Stimulated activated CD8-positive, alpha-beta memory T cell treated with anti-CD3 and anti-CD28 coated beads, Interleukin-12 subunit alpha, Interleukin-12 subunit beta, amount 100 ng/mL, for 4 hours (primary cell): ENCODE measurements at regions not wholly inside any gene's neighbourhood (a gene's known extent, or its start where the extent isn't known, plus 50 kb on each side); places are given as distances from the start of the nearest gene placed in this dataset.

ENCODE experiments used
- DNase-seq: peaks from one replicate; pipeline ENCODE4 v3.0.0-alpha.2; 2020; ENCODE audit warnings: low read depth

GRCh38 chr20:60274717-60275116, 316.5 kb downstream of the CDH26 start:
- no peak for DNase-seq

DNA sequence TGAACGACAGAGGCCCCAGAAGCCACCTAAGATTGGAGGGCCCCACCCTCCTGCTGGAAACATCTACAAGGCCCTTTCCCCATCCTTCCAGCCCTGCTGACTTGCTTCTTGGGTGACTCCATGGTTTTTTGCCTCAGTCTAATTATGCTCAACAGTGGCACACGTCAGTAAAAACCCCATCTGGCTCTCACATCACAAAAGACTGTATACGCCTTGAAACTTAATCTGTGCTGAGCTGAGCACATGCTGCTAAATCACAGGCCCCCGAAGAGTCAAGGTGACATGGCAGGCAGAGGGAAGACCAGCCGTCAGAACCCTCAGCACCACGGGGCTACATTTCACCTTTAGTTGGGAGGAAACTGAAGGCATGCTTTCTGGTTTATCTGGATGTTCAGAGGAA, 323.1 kb downstream of the CDH26 start:
- DNase-seq = no peak

- DNase-seq = no peak
Measured at GRCh38 chr20:60283281-60283680, 325.1 kb downstream of the CDH26 start.

DNA sequence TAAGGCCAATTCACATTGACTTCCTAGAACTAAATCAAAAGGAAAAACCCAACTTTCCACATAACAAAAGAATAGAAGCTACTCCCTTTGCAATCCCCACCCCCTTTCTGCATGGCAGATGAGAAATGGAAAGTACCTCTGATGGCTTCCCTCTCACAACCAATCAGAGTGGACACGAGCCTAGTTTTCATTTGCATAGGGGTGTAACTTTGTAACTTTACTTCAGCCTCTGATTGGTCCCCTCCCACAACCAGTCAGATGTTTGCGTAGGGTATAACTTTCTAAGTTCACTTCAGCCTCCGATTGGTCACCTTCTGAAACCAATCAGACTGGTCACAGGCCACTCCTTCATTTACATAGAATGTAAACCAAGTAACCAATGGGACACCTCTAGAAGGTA, 328.5 kb downstream of the CDH26 start:
- no peak for DNase-seq

DNA sequence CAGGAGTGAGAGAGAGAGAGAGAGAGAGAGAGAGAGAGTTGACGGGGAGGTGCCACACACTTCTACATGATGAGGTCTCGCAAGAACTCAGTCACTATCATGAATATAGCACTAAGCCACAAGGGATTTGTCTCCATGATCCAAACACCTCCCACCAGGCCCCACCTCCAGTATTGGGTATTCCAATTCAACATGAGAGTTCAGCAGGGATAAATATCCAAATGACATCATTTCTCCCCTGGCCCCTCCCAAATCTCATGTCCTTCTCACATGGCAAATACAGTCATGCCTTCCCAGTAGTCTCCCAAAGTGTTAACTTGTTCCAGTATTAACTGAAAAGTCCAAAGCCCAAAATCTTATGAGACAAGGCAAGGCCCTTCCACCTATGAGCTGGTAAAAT, 330.7 kb downstream of the CDH26 start:
- no peak for DNase-seq

DNA sequence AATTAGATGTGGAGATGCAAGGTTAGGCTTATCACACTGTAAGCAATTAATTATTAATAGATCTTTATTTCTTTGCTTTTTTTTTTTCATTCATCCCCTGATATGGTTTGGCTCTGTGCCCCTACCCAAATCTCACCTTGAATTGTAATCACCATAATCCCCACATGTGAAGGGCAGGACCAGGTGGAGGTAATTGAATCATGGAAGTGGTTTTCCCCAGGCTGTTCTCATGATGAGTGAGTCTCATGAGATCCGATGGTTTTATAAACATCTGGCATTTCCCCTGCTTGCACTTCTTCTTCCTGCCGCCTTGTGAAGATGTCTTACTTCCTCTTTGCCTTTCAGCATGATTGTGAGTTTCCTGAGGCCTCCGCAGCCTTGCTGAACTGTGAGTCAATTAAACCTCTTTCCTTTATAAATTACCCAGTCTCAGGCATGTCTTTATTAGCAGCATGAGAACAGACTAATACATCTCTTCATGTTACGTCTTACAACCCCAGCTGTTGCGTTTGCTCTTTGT, 333.8 kb downstream of the CDH26 start:
- no peak for DNase-seq

DNA sequence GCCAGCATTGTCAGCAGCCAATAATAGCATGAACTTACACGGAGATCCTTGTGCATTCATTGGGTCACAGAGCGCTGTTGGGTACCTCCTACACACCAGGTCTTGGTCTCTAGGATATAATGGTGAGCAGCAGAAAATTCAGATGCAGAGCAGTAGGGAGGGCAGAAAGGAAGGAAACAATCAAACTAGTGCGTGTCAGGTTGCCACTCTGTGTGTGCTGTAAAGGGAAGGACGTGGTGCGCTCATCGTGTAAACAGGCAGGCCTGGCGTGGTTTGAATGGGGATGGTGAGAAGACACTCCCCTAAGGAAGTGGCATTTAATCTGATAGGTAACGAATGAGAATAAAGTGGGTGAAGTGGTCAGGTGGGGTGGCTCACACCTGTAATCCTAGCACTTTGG, 336.4 kb downstream of the CDH26 start:
- no peak for DNase-seq

DNA sequence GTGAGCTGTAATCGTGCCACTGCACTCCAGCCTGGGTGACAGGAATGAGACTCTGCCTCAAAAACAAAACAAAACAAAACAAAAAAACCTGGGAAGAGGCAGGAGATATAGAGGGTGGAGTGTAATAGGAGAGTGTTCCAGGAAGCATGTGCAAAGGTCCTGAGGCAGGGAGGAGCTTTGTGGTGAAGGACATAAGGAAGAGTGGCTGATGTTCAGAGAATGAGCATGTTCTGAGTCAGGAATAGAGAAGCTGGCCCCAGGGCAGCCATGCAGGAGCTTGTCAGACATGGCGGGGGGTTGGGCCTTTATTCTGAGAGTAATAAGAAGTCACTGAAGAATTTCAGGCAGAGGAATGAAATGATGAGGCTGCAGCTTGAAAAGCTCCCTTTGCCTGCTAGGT, 337.0 kb downstream of the CDH26 start:
- no peak for DNase-seq

GRCh38 chr20:60297649-60298048, 339.4 kb downstream of the CDH26 start:
- DNase-seq = no peak

- DNase-seq = no peak
Measured at GRCh38 chr20:60298647-60299046, 340.4 kb downstream of the CDH26 start.

DNA sequence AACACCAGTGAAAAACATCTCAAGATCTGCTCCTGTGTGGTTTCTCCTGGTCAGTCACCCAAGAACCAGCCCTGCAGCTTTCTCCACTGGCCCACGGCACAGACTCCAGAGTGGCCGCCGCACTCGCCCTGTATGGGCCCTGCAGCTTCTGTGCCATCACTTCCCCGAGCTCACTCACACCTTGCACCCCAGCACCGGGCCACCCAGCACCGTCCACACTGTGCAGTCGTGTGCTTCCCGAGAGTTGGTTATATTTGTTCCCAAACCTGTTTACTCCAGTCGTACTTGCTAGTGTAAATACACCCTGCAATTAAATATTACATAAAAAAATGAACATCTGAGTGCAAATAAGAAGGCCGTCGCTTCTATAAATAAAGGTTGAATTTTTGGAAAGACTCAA, 341.7 kb downstream of the CDH26 start:
- no peak for DNase-seq

DNA sequence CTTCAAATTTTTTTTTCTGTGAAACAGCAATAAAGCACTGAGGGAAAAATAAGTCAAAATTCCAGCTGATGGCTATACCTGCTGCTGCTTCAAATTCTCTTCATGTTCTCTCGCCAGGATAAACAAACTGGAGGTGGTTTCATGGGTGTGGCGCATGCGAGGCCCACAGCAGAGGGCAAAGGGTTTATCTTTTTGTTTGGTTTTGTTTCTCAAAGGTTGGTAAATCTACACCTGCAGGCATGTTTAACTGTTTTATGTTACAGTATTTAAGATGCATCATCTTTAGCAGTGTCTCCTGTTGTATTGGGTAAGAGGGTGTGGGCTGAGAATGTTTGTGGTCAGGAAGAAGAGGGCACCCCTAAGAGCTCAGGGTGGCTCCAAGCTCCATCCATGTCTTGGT, 342.2 kb downstream of the CDH26 start:
- no peak for DNase-seq

GRCh38 chr20:60302875-60303274, 344.7 kb downstream of the CDH26 start:
- no peak for DNase-seq

DNA sequence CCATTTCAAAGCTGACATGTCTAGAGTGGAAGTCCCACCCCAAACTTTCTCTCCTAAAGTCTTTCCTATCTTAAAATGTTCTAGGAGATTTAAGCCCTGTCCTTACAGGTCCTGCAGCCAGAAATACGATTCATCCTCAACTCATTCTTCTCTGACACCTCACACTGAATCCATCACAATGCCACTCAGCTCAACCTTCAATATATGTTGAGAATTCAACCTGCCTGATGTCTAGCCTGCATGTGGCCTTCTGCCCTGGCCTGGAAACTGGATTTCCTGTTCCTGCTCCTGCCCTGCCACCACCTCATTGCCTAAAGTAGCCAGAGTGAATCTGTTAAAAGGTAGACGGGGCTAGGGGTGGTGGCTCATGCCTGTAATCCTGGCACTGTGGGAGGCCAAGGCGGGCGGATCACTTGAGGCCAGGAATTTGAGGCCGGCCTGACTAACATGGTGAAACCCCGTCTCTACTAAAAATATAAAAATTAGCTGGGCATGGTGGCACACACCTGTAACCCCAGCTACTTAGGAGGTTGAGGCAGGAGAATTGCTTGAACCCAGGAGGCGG, 345.9 kb downstream of the CDH26 start:
- no peak for DNase-seq

DNA sequence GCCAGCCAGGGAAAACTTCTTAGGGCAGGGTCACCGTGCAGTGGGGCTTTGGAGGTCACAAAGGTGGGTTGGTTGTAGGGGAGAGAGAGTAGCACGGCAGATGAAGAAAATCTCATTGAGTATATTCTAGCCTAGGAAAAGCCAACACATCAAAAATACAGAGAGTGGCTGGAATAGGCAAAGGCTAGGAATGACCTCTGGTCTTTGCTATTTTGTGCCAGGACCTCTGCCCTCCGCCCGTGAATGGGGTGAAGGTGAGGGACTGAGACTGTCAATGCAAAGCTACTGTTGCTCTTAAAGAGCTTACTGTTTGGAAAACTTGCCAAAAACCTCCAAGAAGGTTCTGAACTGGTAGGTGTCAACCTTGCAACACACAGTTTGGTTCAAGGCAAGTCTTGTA, 346.7 kb downstream of the CDH26 start:
- DNase-seq = no peak

- DNase-seq = no peak
Measured at GRCh38 chr20:60306105-60306504, 347.9 kb downstream of the CDH26 start.

- no peak for DNase-seq
Measured at GRCh38 chr20:60306551-60306950, 348.3 kb downstream of the CDH26 start.

GRCh38 chr20:60310560-60311349, 352.5 kb downstream of the CDH26 start:
- DNase-seq = no peak

- DNase-seq = no peak
Measured at GRCh38 chr20:60313191-60313590, 355.0 kb downstream of the CDH26 start.

- DNase-seq = no peak
Measured at GRCh38 chr20:60313614-60314013, 355.4 kb downstream of the CDH26 start.

GRCh38 chr20:60314727-60315126, 356.5 kb downstream of the CDH26 start:
- no peak for DNase-seq

DNA sequence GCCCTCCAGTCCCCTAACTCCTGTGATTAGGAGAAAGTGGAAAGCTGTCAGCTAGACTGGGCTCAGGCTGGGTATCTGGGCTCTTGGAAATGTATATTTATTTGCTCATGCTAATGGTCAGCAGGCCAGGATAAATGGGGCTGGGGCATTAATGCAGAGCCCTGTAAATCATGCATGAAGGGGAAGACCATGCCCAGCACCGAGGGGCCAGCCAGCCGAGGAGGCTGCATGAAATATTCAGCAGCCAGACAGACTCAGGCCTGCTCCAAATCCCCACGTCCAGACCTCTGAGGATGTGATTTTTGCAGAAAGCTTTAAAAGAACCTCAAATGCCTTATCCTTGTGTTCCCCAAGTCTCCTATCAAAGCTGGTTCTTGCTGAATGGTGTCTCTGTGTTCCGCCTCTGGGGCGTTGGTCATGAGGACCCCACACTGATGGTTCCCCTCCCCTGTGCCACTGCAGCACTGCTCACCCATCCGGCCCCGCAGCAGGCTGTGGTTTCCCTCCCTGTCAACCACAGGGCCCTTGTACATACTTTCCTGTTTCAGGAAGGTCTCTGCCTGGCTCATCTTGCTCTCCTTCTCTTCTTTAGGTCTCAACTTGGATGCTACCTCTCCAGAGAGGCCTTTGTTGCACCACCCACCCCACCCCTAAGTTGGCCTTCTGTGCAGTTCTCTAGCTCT, 358.4 kb downstream of the CDH26 start:
- no peak for DNase-seq

DNA sequence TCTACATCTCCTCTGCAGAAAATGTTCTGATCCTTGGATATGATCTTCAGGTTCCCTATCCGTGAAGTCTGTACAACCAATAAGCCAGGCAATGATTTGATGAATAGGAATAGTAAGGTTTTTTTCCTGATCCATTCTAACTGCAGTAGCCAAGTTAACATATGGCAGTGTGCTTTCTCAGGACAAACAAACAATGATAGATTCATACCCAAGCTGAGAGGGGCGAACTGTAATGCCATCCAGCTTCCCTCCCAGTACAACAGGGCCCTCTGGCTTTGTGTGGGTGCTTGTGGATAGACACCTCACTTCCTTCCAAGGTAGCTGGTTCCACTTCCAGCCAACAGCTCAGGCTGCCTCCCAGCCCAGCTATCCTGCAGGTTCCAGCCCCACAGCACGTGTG, 359.2 kb downstream of the CDH26 start:
- no peak for DNase-seq
